ENCODE measurements at regions not wholly inside any gene's neighbourhood (a gene's known extent, or its start where the extent isn't known, plus 50 kb on each side); places are given as distances from the start of the nearest gene placed in this dataset.

DNA sequence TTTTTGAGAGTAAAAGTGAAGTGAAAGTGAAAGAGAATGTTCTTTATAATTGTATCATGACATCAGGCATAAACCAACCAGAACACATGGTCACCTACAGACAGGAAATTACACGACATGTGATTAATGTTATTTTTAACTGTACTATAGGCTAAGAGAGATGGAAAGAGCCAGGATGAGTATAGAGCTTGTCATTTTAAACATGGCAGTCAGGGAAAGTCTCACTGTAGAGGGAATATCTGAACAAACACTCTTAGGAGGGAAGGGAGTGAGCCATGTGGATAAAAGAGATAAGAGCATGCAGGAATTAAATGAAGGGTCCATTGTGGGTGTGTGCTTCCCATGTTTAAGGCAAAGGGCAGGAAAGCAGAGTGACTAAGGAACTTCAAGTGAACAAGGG is 599.1 kb upstream of the FAT3 start:
- H3K4me3 ChIP-seq (ENCODE audit: low read depth, low read length) = no peak overlapping the region
- ChIA-PET CTCF (no interaction called here), POLR2A (no interaction called here)
- Mint-ChIP-seq H3K27ac (ENCODE audit: unreplicated experiment) (no peak overlapping the region), H3K9me3 (ENCODE audit: unreplicated experiment) (peaks cover 4% of the 10 kb centered on the region), H3K27me3 (ENCODE audit: insufficient read depth, unreplicated experiment) (peaks cover under 1% of the 10 kb centered on the region), H3K36me3 (ENCODE audit: insufficient read depth, unreplicated experiment) (no peaks in the 10 kb centered on the region), H3K4me1 (ENCODE audit: low read depth, unreplicated experiment) (peaks cover 6% of the 10 kb centered on the region), H3K4me3 (ENCODE audit: unreplicated experiment) (no peak overlapping the region)
- H3K9me3 ChIP-seq = peaks cover 4% of the 10 kb centered on the region; the same call in 1 of the 2 replicates
- intact Hi-C loops (cut with micrococcal nuclease; ENCODE audit: unreplicated experiment) = no loop called here
- H3K27me3 ChIP-seq (replicated peaks; ENCODE audit: control insufficient read depth, insufficient read depth, low read length) = no peaks in the 10 kb centered on the region
- TF ChIP-seq, protein P1, sequence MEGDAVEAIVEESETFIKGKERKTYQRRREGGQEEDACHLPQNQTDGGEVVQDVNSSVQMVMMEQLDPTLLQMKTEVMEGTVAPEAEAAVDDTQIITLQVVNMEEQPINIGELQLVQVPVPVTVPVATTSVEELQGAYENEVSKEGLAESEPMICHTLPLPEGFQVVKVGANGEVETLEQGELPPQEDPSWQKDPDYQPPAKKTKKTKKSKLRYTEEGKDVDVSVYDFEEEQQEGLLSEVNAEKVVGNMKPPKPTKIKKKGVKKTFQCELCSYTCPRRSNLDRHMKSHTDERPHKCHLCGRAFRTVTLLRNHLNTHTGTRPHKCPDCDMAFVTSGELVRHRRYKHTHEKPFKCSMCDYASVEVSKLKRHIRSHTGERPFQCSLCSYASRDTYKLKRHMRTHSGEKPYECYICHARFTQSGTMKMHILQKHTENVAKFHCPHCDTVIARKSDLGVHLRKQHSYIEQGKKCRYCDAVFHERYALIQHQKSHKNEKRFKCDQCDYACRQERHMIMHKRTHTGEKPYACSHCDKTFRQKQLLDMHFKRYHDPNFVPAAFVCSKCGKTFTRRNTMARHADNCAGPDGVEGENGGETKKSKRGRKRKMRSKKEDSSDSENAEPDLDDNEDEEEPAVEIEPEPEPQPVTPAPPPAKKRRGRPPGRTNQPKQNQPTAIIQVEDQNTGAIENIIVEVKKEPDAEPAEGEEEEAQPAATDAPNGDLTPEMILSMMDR (IDR thresholded peaks at IDR 0.05; ENCODE audit: insufficient read depth in 1 of 2, low read depth in 1 of 2, low read length in 1 of 2, severe bottlenecking in 1 of 2, unreplicated experiment in 1 of 2) = no peak
- BruUV-seq (replicated peaks) = no TSS peak
- no peaks in the 10 kb centered on the region for H3K36me3 ChIP-seq (ENCODE audit: control insufficient read depth, insufficient read depth, low read length)
- DNase-seq = no peak
- H3K4me1 ChIP-seq = no peaks in the 10 kb centered on the region

DNA sequence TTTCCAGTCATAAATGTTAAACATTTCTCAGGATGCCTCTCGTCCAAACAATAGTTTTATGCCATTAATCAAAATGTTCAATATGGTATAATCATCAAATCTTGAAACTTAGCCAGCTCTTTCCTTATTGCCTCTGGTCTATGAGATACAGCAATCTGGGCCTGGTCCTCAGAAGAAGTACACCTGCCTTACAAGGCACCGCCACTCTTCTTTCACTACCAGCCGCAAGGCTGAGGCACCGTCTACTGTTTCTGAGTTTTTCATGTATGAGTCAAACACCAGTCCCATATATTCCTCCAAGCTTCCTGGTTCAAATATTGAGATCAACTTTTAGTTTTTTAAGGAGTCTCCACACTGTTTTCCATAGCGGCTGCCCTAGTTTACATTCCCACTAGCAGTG is 600.6 kb upstream of the FAT3 start:
- H3K27ac Mint-ChIP-seq (ENCODE audit: unreplicated experiment) = no peak overlapping the region
- Histone ChIP-seq H3K36me3 (ENCODE audit: control insufficient read depth, insufficient read depth, low read length) (no peaks in the 10 kb centered on the region), H3K27me3 (replicated peaks; ENCODE audit: control insufficient read depth, insufficient read depth, low read length) (no peaks in the 10 kb centered on the region), H3K4me1 (no peaks in the 10 kb centered on the region), H3K4me3 (ENCODE audit: low read depth, low read length) (no peak overlapping the region), H3K9me3 (peaks cover 4% of the 10 kb centered on the region; the same call in 1 of the 2 replicates)
- no TSS peak for BruUV-seq (replicated peaks)
- peaks cover 6% of the 10 kb centered on the region for H3K4me1 Mint-ChIP-seq (ENCODE audit: low read depth, unreplicated experiment)
- CTCF ChIA-PET = no interaction called here
- intact Hi-C loops (cut with micrococcal nuclease; ENCODE audit: unreplicated experiment) = no loop called here
- peaks cover 3% of the 10 kb centered on the region for H3K27me3 Mint-ChIP-seq (ENCODE audit: insufficient read depth, unreplicated experiment)
- no peaks in the 10 kb centered on the region for H3K36me3 Mint-ChIP-seq (ENCODE audit: insufficient read depth, unreplicated experiment)
- H3K4me3 Mint-ChIP-seq (ENCODE audit: unreplicated experiment) = no peak overlapping the region
- POLR2A ChIA-PET = no interaction called here
- TF ChIP-seq, protein P1 (IDR thresholded peaks at IDR 0.05; ENCODE audit: insufficient read depth in 1 of 2, low read depth in 1 of 2, low read length in 1 of 2, severe bottlenecking in 1 of 2, unreplicated experiment in 1 of 2) = no peak
- DNase-seq = no peak
- H3K9me3 Mint-ChIP-seq (ENCODE audit: unreplicated experiment) = peaks cover 10% of the 10 kb centered on the region

DNA sequence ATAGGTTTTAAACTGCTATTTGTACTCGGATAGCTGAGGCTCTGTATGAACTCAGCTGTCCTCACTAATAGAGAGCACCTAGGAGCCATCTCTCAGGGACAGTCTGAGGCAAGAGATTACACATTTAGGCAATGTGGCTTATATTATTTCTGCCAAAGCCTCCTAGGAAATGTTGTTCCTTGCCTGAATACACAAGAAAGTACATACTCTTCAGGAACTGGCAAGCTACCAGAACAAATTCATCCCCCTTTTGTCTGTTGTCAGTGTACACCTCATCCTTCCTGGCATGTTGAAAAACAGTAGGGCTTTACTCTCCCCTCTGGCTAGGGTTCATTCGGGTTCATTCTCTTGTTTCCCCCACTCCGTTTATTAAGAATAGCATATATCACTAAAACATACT is 615.9 kb upstream of the FAT3 start:
- H3K27me3 Mint-ChIP-seq (ENCODE audit: insufficient read depth, unreplicated experiment) = peaks cover 5% of the 10 kb centered on the region
- Histone ChIP-seq H3K36me3 (ENCODE audit: control insufficient read depth, insufficient read depth, low read length) (no peaks in the 10 kb centered on the region), H3K27me3 (replicated peaks; ENCODE audit: control insufficient read depth, insufficient read depth, low read length) (no peaks in the 10 kb centered on the region), H3K4me3 (ENCODE audit: low read depth, low read length) (no peak overlapping the region), H3K9me3 (no peaks in the 10 kb centered on the region), H3K4me1 (no peaks in the 10 kb centered on the region)
- H3K4me3 Mint-ChIP-seq (ENCODE audit: unreplicated experiment) = no peak overlapping the region
- intact Hi-C loops (cut with micrococcal nuclease; ENCODE audit: unreplicated experiment) = no loop called here
- POLR2A ChIA-PET = no interaction called here
- no peak overlapping the region for H3K27ac Mint-ChIP-seq (ENCODE audit: unreplicated experiment)
- CTCF ChIA-PET = no interaction called here
- no peaks in the 10 kb centered on the region for H3K36me3 Mint-ChIP-seq (ENCODE audit: insufficient read depth, unreplicated experiment)
- peaks cover 6% of the 10 kb centered on the region for H3K4me1 Mint-ChIP-seq (ENCODE audit: low read depth, unreplicated experiment)
- no peaks in the 10 kb centered on the region for H3K9me3 Mint-ChIP-seq (ENCODE audit: unreplicated experiment)
- BruUV-seq (replicated peaks) = no TSS peak
- no peak for DNase-seq
- TF ChIP-seq, protein P1 (IDR thresholded peaks at IDR 0.05; ENCODE audit: insufficient read depth in 1 of 2, low read depth in 1 of 2, low read length in 1 of 2, severe bottlenecking in 1 of 2, unreplicated experiment in 1 of 2) = no peak

Data from Caco-2 (cell line).